MM.1S (cell line): ENCODE measurements at regions not wholly inside any gene's neighbourhood (a gene's known extent, or its start where the extent isn't known, plus 50 kb on each side); places are given as distances from the start of the nearest gene placed in this dataset.

Source experiments
- DNase-seq: peaks from one replicate; pipeline ENCODE4 v3.0.0-alpha.2; 2015
- H2AFZ ChIP-seq: fragments of 300-600 bp; sonication (generic); 2 replicates; pipeline ENCODE4 v1.6.0; 2016; ENCODE audit warnings: antibody characterized with exemption, low read length
- H3F3A ChIP-seq: fragments of 300-600 bp; sonication (generic); 2 replicates; pipeline ENCODE4 v1.6.1; 2016; ENCODE audit warnings: mild to moderate bottlenecking, antibody characterized with exemption, low read length, moderate library complexity, mixed read lengths; ENCODE audit not compliant: insufficient read depth
- H3K27ac ChIP-seq: fragments of 300-600 bp; sonication (generic); 2 replicates; pipeline ENCODE4 v1.5.1; 2016; ENCODE audit warnings: mild to moderate bottlenecking, low read length
- H3K27me3 ChIP-seq: fragments of 300-600 bp; sonication (generic); replicated peaks from 2 replicates; pipeline ENCODE4 v1.6.0; 2016; ENCODE audit warnings: low read length; ENCODE audit not compliant: insufficient read depth
- H3K36me3 ChIP-seq: fragments of 300-600 bp; sonication (generic); replicated peaks from 2 replicates; pipeline ENCODE4 v1.6.1; 2016; ENCODE audit warnings: mild to moderate bottlenecking, low read length, mixed read lengths; ENCODE audit not compliant: insufficient read depth
- H3K4me1 ChIP-seq: fragments of 300-600 bp; sonication (generic); 2 replicates; pipeline ENCODE4 v1.6.1; 2016; ENCODE audit warnings: low read length, mixed read lengths
- H3K4me2 ChIP-seq: fragments of 300-600 bp; sonication (generic); 2 replicates; pipeline ENCODE4 v1.6.0; 2016; ENCODE audit warnings: low read depth, low read length
- H3K4me3 ChIP-seq: fragments of 300-600 bp; sonication (generic); 2 replicates; pipeline ENCODE4 v1.5.1; 2016; ENCODE audit warnings: low read length, mixed read lengths
- H3K79me2 ChIP-seq: fragments of 300-600 bp; sonication (generic); 2 replicates; pipeline ENCODE4 v1.6.1; 2016; ENCODE audit warnings: mixed run types, low read length, mixed read lengths
- H3K9ac ChIP-seq: fragments of 300-600 bp; sonication (generic); 2 replicates; pipeline ENCODE4 v1.6.1; 2016; ENCODE audit warnings: low read length, mixed read lengths
- H3K9me2 ChIP-seq: fragments of 300-600 bp; sonication (generic); replicated peaks from 2 replicates; pipeline ENCODE4 v1.6.1; 2016; ENCODE audit warnings: mild to moderate bottlenecking, low read length, mixed read lengths; ENCODE audit not compliant: insufficient read depth
- H3K9me3 ChIP-seq: fragments of 300-600 bp; sonication (generic); replicated peaks from 2 replicates; pipeline ENCODE4 v1.6.1; 2016; ENCODE audit warnings: mild to moderate bottlenecking, low read length, mixed read lengths; ENCODE audit not compliant: insufficient read depth
- H4K20me1 ChIP-seq: fragments of 300-600 bp; sonication (generic); 2 replicates; pipeline ENCODE4 v1.6.1; 2016; ENCODE audit warnings: mild to moderate bottlenecking, low read length, moderate library complexity, mixed read lengths; ENCODE audit not compliant: insufficient read depth
- EZH2 ChIP-seq: fragments of 300-600 bp; sonication (generic); optimal IDR thresholded peaks from 2 replicates; pipeline ENCODE3; 2017; ENCODE audit warnings: low read depth, mild to moderate bottlenecking, antibody characterized with exemption, low read length, mixed read lengths
- EZH2phosphoT487 ChIP-seq: fragments of 300-600 bp; sonication (generic); IDR thresholded peaks from 2 replicates; pipeline ENCODE4 v1.6.1; 2018; ENCODE audit warnings: antibody characterized with exemption, low read length
- TF ChIP-seq, protein P1 (sequence below): fragments of 300-600 bp; sonication (generic); IDR thresholded peaks from 2 replicates; pipeline ENCODE4 v1.5.1; 2016; ENCODE audit warnings: antibody characterized with exemption, low read length, mixed read lengths

- H3K27me3 ChIP-seq = no peaks in the 10 kb centered on the region
- no peaks in the 10 kb centered on the region for H3K79me2 ChIP-seq
- H3K27ac ChIP-seq = no peak overlapping the region
- H4K20me1 ChIP-seq = no peaks in the 10 kb centered on the region
- H3K36me3 ChIP-seq = no peaks in the 10 kb centered on the region
- H2AFZ ChIP-seq = no peak overlapping the region
- H3K4me1 ChIP-seq = no peaks in the 10 kb centered on the region
- H3F3A ChIP-seq = no peaks in the 10 kb centered on the region
- no peak overlapping the region for H3K9ac ChIP-seq
- no peak for TF ChIP-seq EZH2phosphoT487
- TF ChIP-seq, protein P1, sequence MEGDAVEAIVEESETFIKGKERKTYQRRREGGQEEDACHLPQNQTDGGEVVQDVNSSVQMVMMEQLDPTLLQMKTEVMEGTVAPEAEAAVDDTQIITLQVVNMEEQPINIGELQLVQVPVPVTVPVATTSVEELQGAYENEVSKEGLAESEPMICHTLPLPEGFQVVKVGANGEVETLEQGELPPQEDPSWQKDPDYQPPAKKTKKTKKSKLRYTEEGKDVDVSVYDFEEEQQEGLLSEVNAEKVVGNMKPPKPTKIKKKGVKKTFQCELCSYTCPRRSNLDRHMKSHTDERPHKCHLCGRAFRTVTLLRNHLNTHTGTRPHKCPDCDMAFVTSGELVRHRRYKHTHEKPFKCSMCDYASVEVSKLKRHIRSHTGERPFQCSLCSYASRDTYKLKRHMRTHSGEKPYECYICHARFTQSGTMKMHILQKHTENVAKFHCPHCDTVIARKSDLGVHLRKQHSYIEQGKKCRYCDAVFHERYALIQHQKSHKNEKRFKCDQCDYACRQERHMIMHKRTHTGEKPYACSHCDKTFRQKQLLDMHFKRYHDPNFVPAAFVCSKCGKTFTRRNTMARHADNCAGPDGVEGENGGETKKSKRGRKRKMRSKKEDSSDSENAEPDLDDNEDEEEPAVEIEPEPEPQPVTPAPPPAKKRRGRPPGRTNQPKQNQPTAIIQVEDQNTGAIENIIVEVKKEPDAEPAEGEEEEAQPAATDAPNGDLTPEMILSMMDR = peak; percentile 15; the same call in 1 of the 2 replicates
- no peak overlapping the region for H3K4me3 ChIP-seq
- H3K4me2 ChIP-seq = no peak overlapping the region
- no peaks in the 10 kb centered on the region for H3K9me2 ChIP-seq
- H3K9me3 ChIP-seq = no peaks in the 10 kb centered on the region
- no peak for DNase-seq
Measured at GRCh38 chr2:18265614-18266586, 294.6 kb downstream of the RDH14 start.

DNA sequence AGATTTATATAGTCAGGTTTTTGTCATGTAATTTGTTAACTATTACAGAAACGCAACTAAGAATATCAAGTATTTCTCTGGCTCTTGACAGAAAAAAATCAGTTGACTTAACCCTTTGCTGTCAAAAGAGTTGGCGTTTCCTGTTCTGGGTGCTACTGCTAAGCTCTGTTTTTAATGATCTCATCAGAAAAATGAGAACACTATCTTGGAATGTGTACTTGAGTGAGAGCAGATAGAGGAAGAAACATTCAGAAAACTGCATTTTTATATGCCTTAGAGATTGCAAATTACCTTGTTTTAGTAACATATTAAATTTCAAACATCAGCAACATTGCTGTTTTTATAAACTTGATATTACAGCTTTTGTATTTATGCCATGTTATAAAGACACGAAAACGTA is 297.9 kb downstream of the RDH14 start:
- Histone ChIP-seq H3K4me3 (no peak overlapping the region), H3K4me2 (no peak overlapping the region), H3K36me3 (no peaks in the 10 kb centered on the region), H3K79me2 (no peaks in the 10 kb centered on the region), H3K4me1 (no peaks in the 10 kb centered on the region), H3K9ac (no peak overlapping the region), H2AFZ (no peak overlapping the region), H3K9me2 (no peaks in the 10 kb centered on the region), H3F3A (no peaks in the 10 kb centered on the region), H3K27me3 (no peaks in the 10 kb centered on the region), H3K27ac (no peak overlapping the region), H4K20me1 (no peaks in the 10 kb centered on the region), H3K9me3 (no peaks in the 10 kb centered on the region)
- DNase-seq = no peak
- TF ChIP-seq, protein P1 = no peak
- no peak for TF ChIP-seq EZH2
- TF ChIP-seq EZH2phosphoT487 = no peak

- no peaks in the 10 kb centered on the region for H3K27me3 ChIP-seq
- no peak for DNase-seq
Measured at GRCh38 chr2:18253686-18254197, 306.7 kb downstream of the RDH14 start.

More at GRCh38 chr2:18253686-18254197, 306.7 kb downstream of the RDH14 start:
- Histone ChIP-seq H3K36me3 (no peaks in the 10 kb centered on the region), H3K9me3 (no peaks in the 10 kb centered on the region), H3F3A (no peaks in the 10 kb centered on the region), H3K9me2 (no peaks in the 10 kb centered on the region), H3K9ac (no peak overlapping the region), H3K27ac (no peak overlapping the region), H3K4me2 (no peak overlapping the region), H3K79me2 (no peaks in the 10 kb centered on the region), H2AFZ (no peak overlapping the region), H3K4me3 (no peak overlapping the region), H4K20me1 (no peaks in the 10 kb centered on the region), H3K4me1 (no peaks in the 10 kb centered on the region)
- no peak for TF ChIP-seq EZH2phosphoT487
- no peak for TF ChIP-seq EZH2
- TF ChIP-seq, protein P1 = no peak
